Right lobe of liver (tissue), 4 donors: ENCODE measurements at regions not wholly inside any gene's neighbourhood (a gene's known extent, or its start where the extent isn't known, plus 50 kb on each side); places are given as distances from the start of the nearest gene placed in this dataset.
"Not testable (repeated sequence)": the region's sequence is repeated elsewhere in the genome, so short reads cannot be mapped to it uniquely, and the experiment has no call there.

ENCODE experiments used
- POLR2A ChIP-seq: fragments of 450-650 bp; IDR thresholded peaks from one replicate; pipeline ENCODE4 v1.6.1; 2017; ENCODE audit warnings: antibody characterized with exemption, mild to moderate bottlenecking
- TF ChIP-seq, protein P1 (sequence below), 4 donors: fragments of 200-600 bp in 3 of 4; fragments of 450-650 bp in 1 of 4; IDR thresholded peaks; one replicate each; pipeline versions ENCODE4 v1.5.1 to v1.8.0; 2016 to 2022; ENCODE audit warnings: antibody characterized with exemption in 4 of 4, mild to moderate bottlenecking in 2 of 4
- donor health status: DM: no; HTN: no; CAD: no.
- donor health status: DM: no; HTN: no; CAD: no.
- donor health status: DM: no; HTN: yes; CAD: no.

DNA sequence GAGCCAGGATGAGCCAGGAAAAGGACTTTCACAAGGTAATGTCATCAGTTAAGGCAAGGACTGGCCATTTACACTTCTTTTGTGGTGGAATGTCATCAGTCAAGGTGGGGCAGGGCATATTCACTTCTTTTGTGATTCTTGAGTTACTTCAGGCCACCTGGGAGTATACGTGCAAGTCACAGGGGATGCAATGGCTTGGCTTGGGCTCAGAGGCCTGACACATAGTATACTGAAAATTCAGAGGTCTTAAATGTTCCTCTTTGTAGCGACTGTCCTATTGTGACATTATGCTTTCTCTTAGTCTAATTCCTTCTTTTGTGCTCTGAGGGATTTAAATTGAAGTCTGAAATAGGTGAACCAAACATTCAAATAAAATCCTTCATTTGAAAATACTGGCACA is 121.8 kb upstream of the TFPI start:
- TF ChIP-seq, protein P1, sequence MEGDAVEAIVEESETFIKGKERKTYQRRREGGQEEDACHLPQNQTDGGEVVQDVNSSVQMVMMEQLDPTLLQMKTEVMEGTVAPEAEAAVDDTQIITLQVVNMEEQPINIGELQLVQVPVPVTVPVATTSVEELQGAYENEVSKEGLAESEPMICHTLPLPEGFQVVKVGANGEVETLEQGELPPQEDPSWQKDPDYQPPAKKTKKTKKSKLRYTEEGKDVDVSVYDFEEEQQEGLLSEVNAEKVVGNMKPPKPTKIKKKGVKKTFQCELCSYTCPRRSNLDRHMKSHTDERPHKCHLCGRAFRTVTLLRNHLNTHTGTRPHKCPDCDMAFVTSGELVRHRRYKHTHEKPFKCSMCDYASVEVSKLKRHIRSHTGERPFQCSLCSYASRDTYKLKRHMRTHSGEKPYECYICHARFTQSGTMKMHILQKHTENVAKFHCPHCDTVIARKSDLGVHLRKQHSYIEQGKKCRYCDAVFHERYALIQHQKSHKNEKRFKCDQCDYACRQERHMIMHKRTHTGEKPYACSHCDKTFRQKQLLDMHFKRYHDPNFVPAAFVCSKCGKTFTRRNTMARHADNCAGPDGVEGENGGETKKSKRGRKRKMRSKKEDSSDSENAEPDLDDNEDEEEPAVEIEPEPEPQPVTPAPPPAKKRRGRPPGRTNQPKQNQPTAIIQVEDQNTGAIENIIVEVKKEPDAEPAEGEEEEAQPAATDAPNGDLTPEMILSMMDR (IDR thresholded peaks at IDR 0.05) = not testable (repeated sequence)
- TF ChIP-seq POLR2A = not testable (repeated sequence)
